ENCODE measurements at regions not wholly inside any gene's neighbourhood (a gene's known extent, or its start where the extent isn't known, plus 50 kb on each side); places are given as distances from the start of the nearest gene placed in this dataset.

GRCh38 chr5:111929867-111930266 lies 172.9 kb upstream of the NREP start:
- peak overlapping the region; percentile 93 for H3K27ac Mint-ChIP-seq (ENCODE audit: unreplicated experiment)
- no peak overlapping the region for H3K4me3 Mint-ChIP-seq (ENCODE audit: unreplicated experiment)

DNA sequence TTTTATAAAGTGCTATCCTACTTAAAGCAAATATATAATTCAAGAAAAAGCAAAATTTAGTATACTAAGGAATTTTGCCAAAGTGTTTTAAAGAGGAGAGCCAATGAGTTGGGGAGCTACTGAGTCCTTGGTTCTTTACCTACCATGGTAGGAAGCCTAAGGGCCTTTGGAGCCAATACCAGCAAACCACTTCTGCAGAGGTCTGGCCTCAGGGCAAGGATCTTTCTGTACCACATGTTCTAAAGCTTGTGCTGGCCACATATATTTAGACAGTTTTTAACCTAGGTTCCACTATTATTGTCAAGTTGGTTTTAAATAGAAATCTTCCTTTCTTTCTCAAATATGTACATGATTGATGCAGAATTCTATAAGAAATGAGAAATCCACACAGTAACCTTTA lies 172.3 kb upstream of the NREP start:
- Mint-ChIP-seq H3K27ac (ENCODE audit: unreplicated experiment) (peak overlapping the region; percentile 93), H3K4me3 (ENCODE audit: unreplicated experiment) (no peak overlapping the region), H3K36me3 (ENCODE audit: unreplicated experiment) (peaks cover 2% of the 10 kb centered on the region)

More at GRCh38 chr5:111929867-111930266, 172.9 kb upstream of the NREP start:
- Mint-ChIP-seq H3K4me1 (ENCODE audit: unreplicated experiment) (peaks cover 71% of the 10 kb centered on the region), H3K36me3 (ENCODE audit: unreplicated experiment) (peaks cover 2% of the 10 kb centered on the region), H3K9me3 (ENCODE audit: unreplicated experiment) (no peaks in the 10 kb centered on the region), H3K27me3 (ENCODE audit: unreplicated experiment) (no peaks in the 10 kb centered on the region)
- TF ChIP-seq, protein P1, sequence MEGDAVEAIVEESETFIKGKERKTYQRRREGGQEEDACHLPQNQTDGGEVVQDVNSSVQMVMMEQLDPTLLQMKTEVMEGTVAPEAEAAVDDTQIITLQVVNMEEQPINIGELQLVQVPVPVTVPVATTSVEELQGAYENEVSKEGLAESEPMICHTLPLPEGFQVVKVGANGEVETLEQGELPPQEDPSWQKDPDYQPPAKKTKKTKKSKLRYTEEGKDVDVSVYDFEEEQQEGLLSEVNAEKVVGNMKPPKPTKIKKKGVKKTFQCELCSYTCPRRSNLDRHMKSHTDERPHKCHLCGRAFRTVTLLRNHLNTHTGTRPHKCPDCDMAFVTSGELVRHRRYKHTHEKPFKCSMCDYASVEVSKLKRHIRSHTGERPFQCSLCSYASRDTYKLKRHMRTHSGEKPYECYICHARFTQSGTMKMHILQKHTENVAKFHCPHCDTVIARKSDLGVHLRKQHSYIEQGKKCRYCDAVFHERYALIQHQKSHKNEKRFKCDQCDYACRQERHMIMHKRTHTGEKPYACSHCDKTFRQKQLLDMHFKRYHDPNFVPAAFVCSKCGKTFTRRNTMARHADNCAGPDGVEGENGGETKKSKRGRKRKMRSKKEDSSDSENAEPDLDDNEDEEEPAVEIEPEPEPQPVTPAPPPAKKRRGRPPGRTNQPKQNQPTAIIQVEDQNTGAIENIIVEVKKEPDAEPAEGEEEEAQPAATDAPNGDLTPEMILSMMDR (IDR thresholded peaks at IDR 0.05) = no peak
- DNase-seq (ENCODE audit: extremely low spot score, unreplicated experiment) = no peak

DNA sequence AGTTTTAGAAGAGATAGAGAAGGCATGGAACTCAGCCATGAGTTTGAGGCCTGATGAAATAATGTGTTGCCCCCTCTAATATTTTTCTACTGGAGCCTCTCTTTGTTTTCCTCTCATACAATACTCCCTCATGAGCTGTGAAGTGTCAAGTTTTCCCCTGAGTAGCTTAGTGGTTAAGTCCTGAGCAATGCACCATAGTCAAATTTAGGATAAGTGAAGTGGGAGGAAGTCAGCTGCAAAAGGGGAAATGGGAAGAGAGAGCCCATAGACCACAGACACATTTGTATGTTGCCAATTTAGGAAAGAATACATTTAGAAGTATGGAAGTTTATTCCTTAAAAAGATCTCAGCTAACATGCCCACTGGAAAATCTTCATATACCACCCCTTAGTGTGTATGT lies 171.5 kb upstream of the NREP start:
- H3K27me3 Mint-ChIP-seq (ENCODE audit: unreplicated experiment) = no peaks in the 10 kb centered on the region
- H3K36me3 Mint-ChIP-seq (ENCODE audit: unreplicated experiment) = no peaks in the 10 kb centered on the region
- H3K4me1 Mint-ChIP-seq (ENCODE audit: unreplicated experiment) = peaks cover 63% of the 10 kb centered on the region
- TF ChIP-seq, protein P1 (IDR thresholded peaks at IDR 0.05) = no peak
- H3K9me3 Mint-ChIP-seq (ENCODE audit: unreplicated experiment) = no peaks in the 10 kb centered on the region
- no peak overlapping the region for H3K4me3 Mint-ChIP-seq (ENCODE audit: unreplicated experiment)
- peak overlapping the region; percentile 93 for H3K27ac Mint-ChIP-seq (ENCODE audit: unreplicated experiment)
- DNase-seq (ENCODE audit: extremely low spot score, unreplicated experiment) = no peak

More for the DNA sequence above, 172.3 kb upstream of the NREP start:
- TF ChIP-seq, protein P1 (IDR thresholded peaks at IDR 0.05) = no peak
- H3K9me3 Mint-ChIP-seq (ENCODE audit: unreplicated experiment) = no peaks in the 10 kb centered on the region
- no peaks in the 10 kb centered on the region for H3K27me3 Mint-ChIP-seq (ENCODE audit: unreplicated experiment)
- DNase-seq (ENCODE audit: extremely low spot score, unreplicated experiment) = no peak
- H3K4me1 Mint-ChIP-seq (ENCODE audit: unreplicated experiment) = peaks cover 71% of the 10 kb centered on the region

DNA sequence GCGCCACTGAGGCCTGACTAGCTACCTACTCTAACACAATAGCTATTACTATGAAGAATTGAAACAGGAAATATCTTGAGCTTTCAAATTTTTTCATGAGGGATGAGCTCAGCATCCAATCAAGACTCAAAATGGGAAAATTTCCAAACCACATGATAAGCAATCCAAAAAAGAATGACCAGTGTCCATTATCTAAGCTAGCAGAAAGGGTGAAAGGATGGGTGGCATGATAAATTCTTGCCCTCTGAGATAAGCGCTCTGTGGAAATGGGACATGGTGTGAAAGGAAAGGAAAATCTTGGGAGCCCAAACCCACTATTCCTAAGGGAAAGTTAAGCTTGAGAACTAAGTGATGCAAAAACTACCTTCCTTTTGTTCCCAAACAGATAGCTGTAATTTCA lies 170.2 kb upstream of the NREP start:
- Mint-ChIP-seq H3K27me3 (ENCODE audit: unreplicated experiment) (no peaks in the 10 kb centered on the region), H3K27ac (ENCODE audit: unreplicated experiment) (no peak overlapping the region), H3K4me1 (ENCODE audit: unreplicated experiment) (peaks cover 50% of the 10 kb centered on the region), H3K9me3 (ENCODE audit: unreplicated experiment) (no peaks in the 10 kb centered on the region), H3K4me3 (ENCODE audit: unreplicated experiment) (no peak overlapping the region), H3K36me3 (ENCODE audit: unreplicated experiment) (no peaks in the 10 kb centered on the region)
- DNase-seq (ENCODE audit: extremely low spot score, unreplicated experiment) = no peak
- TF ChIP-seq, protein P1 (IDR thresholded peaks at IDR 0.05) = no peak

- no peaks in the 10 kb centered on the region for H3K27me3 Mint-ChIP-seq (ENCODE audit: unreplicated experiment)
- H3K9me3 Mint-ChIP-seq (ENCODE audit: unreplicated experiment) = no peaks in the 10 kb centered on the region
- TF ChIP-seq, protein P1 (IDR thresholded peaks at IDR 0.05) = no peak
- no peak overlapping the region for H3K27ac Mint-ChIP-seq (ENCODE audit: unreplicated experiment)
- H3K36me3 Mint-ChIP-seq (ENCODE audit: unreplicated experiment) = peaks cover under 1% of the 10 kb centered on the region
- no peak for DNase-seq (ENCODE audit: extremely low spot score, unreplicated experiment)
- H3K4me1 Mint-ChIP-seq (ENCODE audit: unreplicated experiment) = peaks cover 39% of the 10 kb centered on the region
- H3K4me3 Mint-ChIP-seq (ENCODE audit: unreplicated experiment) = no peak overlapping the region
Observed at GRCh38 chr5:111926026-111926425, 169.0 kb upstream of the NREP start.

All from osteocyte (in vitro differentiated cells).